ENCODE measurements at regions not wholly inside any gene's neighbourhood (a gene's known extent, or its start where the extent isn't known, plus 50 kb on each side); places are given as distances from the start of the nearest gene placed in this dataset.

GRCh38 chr13:34216256-34216655 lies 398.3 kb downstream of the RFC3 start:
- Mint-ChIP-seq H3K27ac (ENCODE audit: unreplicated experiment) (no peak overlapping the region), H3K27me3 (ENCODE audit: insufficient read depth, unreplicated experiment) (no peaks in the 10 kb centered on the region), H3K4me3 (ENCODE audit: unreplicated experiment) (no peak overlapping the region), H3K9me3 (ENCODE audit: unreplicated experiment) (no peaks in the 10 kb centered on the region), H3K36me3 (ENCODE audit: insufficient read depth, unreplicated experiment) (no peaks in the 10 kb centered on the region), H3K4me1 (ENCODE audit: low read depth, unreplicated experiment) (no peaks in the 10 kb centered on the region)
- Histone ChIP-seq H3K9me3 (no peaks in the 10 kb centered on the region), H3K4me1 (no peaks in the 10 kb centered on the region; the same call in 1 of the 2 replicates), H3K27me3 (replicated peaks; ENCODE audit: control insufficient read depth, insufficient read depth, low read length) (no peaks in the 10 kb centered on the region), H3K4me3 (ENCODE audit: low read depth, low read length) (no peak overlapping the region), H3K36me3 (ENCODE audit: control insufficient read depth, insufficient read depth, low read length) (no peaks in the 10 kb centered on the region)
- TF ChIP-seq CTCF (IDR thresholded peaks at IDR 0.05; ENCODE audit: insufficient read depth in 1 of 2, low read depth in 1 of 2, low read length in 1 of 2, severe bottlenecking in 1 of 2, unreplicated experiment in 1 of 2) = no peak
- intact Hi-C loops (cut with micrococcal nuclease; ENCODE audit: unreplicated experiment) = no loop called here
- no peak for DNase-seq
- CTCF ChIA-PET = no interaction called here
- no TSS peak for BruUV-seq (replicated peaks)
- POLR2A ChIA-PET = no interaction called here

GRCh38 chr13:34217343-34218025 lies 399.5 kb downstream of the RFC3 start:
- intact Hi-C loops (cut with micrococcal nuclease; ENCODE audit: unreplicated experiment) = no loop called here
- Mint-ChIP-seq H3K4me1 (ENCODE audit: low read depth, unreplicated experiment) (no peaks in the 10 kb centered on the region), H3K4me3 (ENCODE audit: unreplicated experiment) (no peak overlapping the region), H3K36me3 (ENCODE audit: insufficient read depth, unreplicated experiment) (no peaks in the 10 kb centered on the region), H3K27me3 (ENCODE audit: insufficient read depth, unreplicated experiment) (no peaks in the 10 kb centered on the region), H3K27ac (ENCODE audit: unreplicated experiment) (no peak overlapping the region), H3K9me3 (ENCODE audit: unreplicated experiment) (no peaks in the 10 kb centered on the region)
- BruUV-seq (replicated peaks) = no TSS peak
- no peaks in the 10 kb centered on the region for H3K36me3 ChIP-seq (ENCODE audit: control insufficient read depth, insufficient read depth, low read length)
- no peaks in the 10 kb centered on the region for H3K27me3 ChIP-seq (replicated peaks; ENCODE audit: control insufficient read depth, insufficient read depth, low read length)
- CTCF ChIA-PET = no interaction called here
- H3K4me3 ChIP-seq (ENCODE audit: low read depth, low read length) = no peak overlapping the region
- DNase-seq = no peak
- no peaks in the 10 kb centered on the region for H3K9me3 ChIP-seq
- POLR2A ChIA-PET = no interaction called here
- no peak for TF ChIP-seq CTCF (IDR thresholded peaks at IDR 0.05; ENCODE audit: insufficient read depth in 1 of 2, low read depth in 1 of 2, low read length in 1 of 2, severe bottlenecking in 1 of 2, unreplicated experiment in 1 of 2)
- no peaks in the 10 kb centered on the region; the same call in 1 of the 2 replicates for H3K4me1 ChIP-seq

GRCh38 chr13:34223984-34224383 lies 406.0 kb downstream of the RFC3 start:
- Mint-ChIP-seq H3K9me3 (ENCODE audit: unreplicated experiment) (no peaks in the 10 kb centered on the region), H3K27ac (ENCODE audit: unreplicated experiment) (no peak overlapping the region), H3K4me1 (ENCODE audit: low read depth, unreplicated experiment) (no peaks in the 10 kb centered on the region), H3K27me3 (ENCODE audit: insufficient read depth, unreplicated experiment) (no peaks in the 10 kb centered on the region), H3K36me3 (ENCODE audit: insufficient read depth, unreplicated experiment) (no peaks in the 10 kb centered on the region), H3K4me3 (ENCODE audit: unreplicated experiment) (no peak overlapping the region)
- BruUV-seq (replicated peaks) = no TSS peak
- no peak for TF ChIP-seq CTCF (IDR thresholded peaks at IDR 0.05; ENCODE audit: insufficient read depth in 1 of 2, low read depth in 1 of 2, low read length in 1 of 2, severe bottlenecking in 1 of 2, unreplicated experiment in 1 of 2)
- CTCF ChIA-PET = no interaction called here
- no peak for DNase-seq
- POLR2A ChIA-PET = no interaction called here
- Histone ChIP-seq H3K36me3 (ENCODE audit: control insufficient read depth, insufficient read depth, low read length) (no peaks in the 10 kb centered on the region), H3K9me3 (no peaks in the 10 kb centered on the region), H3K27me3 (replicated peaks; ENCODE audit: control insufficient read depth, insufficient read depth, low read length) (no peaks in the 10 kb centered on the region), H3K4me3 (ENCODE audit: low read depth, low read length) (no peak overlapping the region), H3K4me1 (no peaks in the 10 kb centered on the region; the same call in 1 of the 2 replicates)
- intact Hi-C loops (cut with micrococcal nuclease; ENCODE audit: unreplicated experiment) = no loop called here

All from Caco-2 (cell line).